ENCODE measurements at regions not wholly inside any gene's neighbourhood (a gene's known extent, or its start where the extent isn't known, plus 50 kb on each side); places are given as distances from the start of the nearest gene placed in this dataset.

DNA sequence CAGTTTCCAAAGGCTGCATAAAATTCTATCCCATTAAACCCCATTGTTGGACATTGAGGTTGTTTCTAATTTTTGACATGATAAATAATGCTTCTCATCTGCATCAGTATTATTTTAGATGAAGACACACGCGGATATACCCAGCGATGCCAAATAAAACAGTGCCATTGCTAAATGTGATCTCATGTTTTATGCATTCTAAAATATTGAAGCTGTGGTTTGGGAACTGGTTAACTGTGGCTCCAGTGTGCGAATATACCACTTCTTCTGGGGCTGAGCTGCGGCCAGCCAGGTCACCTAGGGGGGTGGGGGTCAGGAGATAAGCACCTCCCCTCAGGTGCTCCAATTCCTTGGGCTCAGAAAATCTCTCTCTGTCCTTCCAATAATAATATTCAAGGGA is 230.0 kb downstream of the ADAMTS9 start:
- intact Hi-C loops (cut with micrococcal nuclease; ENCODE audit: unreplicated experiment): no loop called here
- TF ChIP-seq, protein P1, sequence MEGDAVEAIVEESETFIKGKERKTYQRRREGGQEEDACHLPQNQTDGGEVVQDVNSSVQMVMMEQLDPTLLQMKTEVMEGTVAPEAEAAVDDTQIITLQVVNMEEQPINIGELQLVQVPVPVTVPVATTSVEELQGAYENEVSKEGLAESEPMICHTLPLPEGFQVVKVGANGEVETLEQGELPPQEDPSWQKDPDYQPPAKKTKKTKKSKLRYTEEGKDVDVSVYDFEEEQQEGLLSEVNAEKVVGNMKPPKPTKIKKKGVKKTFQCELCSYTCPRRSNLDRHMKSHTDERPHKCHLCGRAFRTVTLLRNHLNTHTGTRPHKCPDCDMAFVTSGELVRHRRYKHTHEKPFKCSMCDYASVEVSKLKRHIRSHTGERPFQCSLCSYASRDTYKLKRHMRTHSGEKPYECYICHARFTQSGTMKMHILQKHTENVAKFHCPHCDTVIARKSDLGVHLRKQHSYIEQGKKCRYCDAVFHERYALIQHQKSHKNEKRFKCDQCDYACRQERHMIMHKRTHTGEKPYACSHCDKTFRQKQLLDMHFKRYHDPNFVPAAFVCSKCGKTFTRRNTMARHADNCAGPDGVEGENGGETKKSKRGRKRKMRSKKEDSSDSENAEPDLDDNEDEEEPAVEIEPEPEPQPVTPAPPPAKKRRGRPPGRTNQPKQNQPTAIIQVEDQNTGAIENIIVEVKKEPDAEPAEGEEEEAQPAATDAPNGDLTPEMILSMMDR (conservative IDR thresholded peaks at IDR 0.05; ENCODE audit: low read depth, low read length): no peak
- TF ChIP-seq EZH2 (IDR thresholded peaks at IDR 0.05; ENCODE audit: borderline replicate concordance, low read depth, low read length, poor library complexity, severe bottlenecking): no peak
- no peaks in the 10 kb centered on the region for H3K9me3 ChIP-seq (ENCODE audit: low read depth, low read length, poor library complexity, severe bottlenecking)
- ChIA-PET POLR2A (ENCODE audit: low non-redundant PET) (no interaction called here), CTCF (no interaction called here)
- no TSS peak for BruUV-seq (replicated peaks)
- peaks cover 4% of the 10 kb centered on the region for H3K27me3 ChIP-seq (replicated peaks; ENCODE audit: insufficient read depth, low read depth, low read length, poor library complexity)
- DNase-seq (ENCODE audit: low spot score): no peak
- no peak overlapping the region for H3K4me3 ChIP-seq (ENCODE audit: low read depth, low read length, poor library complexity, severe bottlenecking)
- H3K4me1 ChIP-seq (ENCODE audit: insufficient read depth, low read length, poor library complexity, severe bottlenecking): no peaks in the 10 kb centered on the region
- no peak overlapping the region for H3K27ac ChIP-seq (ENCODE audit: low read depth, low read length, poor library complexity, severe bottlenecking)
- H3K36me3 ChIP-seq (ENCODE audit: insufficient read depth, low read length, poor library complexity, severe bottlenecking): no peaks in the 10 kb centered on the region

DNA sequence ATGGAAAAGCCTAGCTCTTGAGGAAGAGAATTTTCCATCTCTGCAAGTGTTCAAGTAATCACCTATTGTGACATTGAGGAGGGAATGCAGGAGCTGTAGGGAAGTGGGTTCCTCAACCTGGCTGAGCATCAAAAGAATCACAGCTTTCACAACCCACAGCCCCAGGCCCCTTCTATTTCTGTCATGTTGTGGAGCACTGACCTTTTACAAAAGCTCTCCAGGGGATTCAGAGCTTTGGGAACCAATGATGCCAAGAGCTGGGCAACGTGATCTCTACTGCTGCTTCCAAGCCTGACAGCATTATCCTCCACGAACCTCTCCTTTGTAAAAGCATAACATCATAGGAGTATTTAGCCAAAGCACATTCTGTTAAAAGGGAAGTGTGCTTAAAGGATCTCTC is 231.1 kb downstream of the ADAMTS9 start:
- POLR2A ChIA-PET (ENCODE audit: low non-redundant PET): no interaction called here
- BruUV-seq (replicated peaks): no TSS peak

DNA sequence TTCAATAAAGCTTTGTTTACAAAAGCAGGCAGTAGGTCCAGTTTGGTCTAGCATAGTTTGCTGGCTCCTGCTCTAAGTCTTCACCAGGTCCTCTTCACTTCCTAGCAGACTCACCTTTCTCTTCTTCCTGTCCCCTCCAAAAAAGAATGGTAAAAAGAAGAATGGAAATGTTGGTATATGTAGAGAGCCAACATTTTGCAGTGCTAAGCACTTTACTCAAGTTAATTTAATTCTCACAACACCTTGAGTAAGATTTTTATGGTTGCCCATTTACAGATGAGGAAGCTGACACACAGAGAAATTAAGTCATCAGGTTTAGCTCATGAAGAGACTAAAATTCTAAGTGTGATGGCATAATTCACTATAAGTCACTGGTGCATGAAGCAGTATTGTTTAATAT is 230.1 kb upstream of the PRICKLE2 start:
- no peaks in the 10 kb centered on the region for H3K36me3 ChIP-seq (ENCODE audit: insufficient read depth, low read length, poor library complexity, severe bottlenecking)
- no peaks in the 10 kb centered on the region for H3K9me3 ChIP-seq (ENCODE audit: low read depth, low read length, poor library complexity, severe bottlenecking)
- BruUV-seq (replicated peaks): no TSS peak
- H3K4me3 ChIP-seq (ENCODE audit: low read depth, low read length, poor library complexity, severe bottlenecking): no peak overlapping the region
- TF ChIP-seq, protein P1 (conservative IDR thresholded peaks at IDR 0.05; ENCODE audit: low read depth, low read length): no peak
- TF ChIP-seq EZH2 (IDR thresholded peaks at IDR 0.05; ENCODE audit: borderline replicate concordance, low read depth, low read length, poor library complexity, severe bottlenecking): no peak
- H3K27ac ChIP-seq (ENCODE audit: low read depth, low read length, poor library complexity, severe bottlenecking): no peak overlapping the region
- no peak for DNase-seq (ENCODE audit: low spot score)
- peaks cover 4% of the 10 kb centered on the region for H3K27me3 ChIP-seq (replicated peaks; ENCODE audit: insufficient read depth, low read depth, low read length, poor library complexity)
- intact Hi-C loops (cut with micrococcal nuclease; ENCODE audit: unreplicated experiment): no loop called here
- ChIA-PET POLR2A (ENCODE audit: low non-redundant PET) (no interaction called here), CTCF (no interaction called here)
- H3K4me1 ChIP-seq (ENCODE audit: insufficient read depth, low read length, poor library complexity, severe bottlenecking): no peaks in the 10 kb centered on the region

More for the DNA sequence above, 231.1 kb downstream of the ADAMTS9 start:
- Histone ChIP-seq H3K9me3 (ENCODE audit: low read depth, low read length, poor library complexity, severe bottlenecking) (no peaks in the 10 kb centered on the region), H3K4me3 (ENCODE audit: low read depth, low read length, poor library complexity, severe bottlenecking) (no peak overlapping the region), H3K27ac (ENCODE audit: low read depth, low read length, poor library complexity, severe bottlenecking) (no peak overlapping the region), H3K36me3 (ENCODE audit: insufficient read depth, low read length, poor library complexity, severe bottlenecking) (no peaks in the 10 kb centered on the region), H3K27me3 (replicated peaks; ENCODE audit: insufficient read depth, low read depth, low read length, poor library complexity) (peaks cover 4% of the 10 kb centered on the region), H3K4me1 (ENCODE audit: insufficient read depth, low read length, poor library complexity, severe bottlenecking) (no peaks in the 10 kb centered on the region)
- no peak for DNase-seq (ENCODE audit: low spot score)
- CTCF ChIA-PET: no interaction called here
- no peak for TF ChIP-seq EZH2 (IDR thresholded peaks at IDR 0.05; ENCODE audit: borderline replicate concordance, low read depth, low read length, poor library complexity, severe bottlenecking)
- TF ChIP-seq, protein P1 (conservative IDR thresholded peaks at IDR 0.05; ENCODE audit: low read depth, low read length): no peak
- intact Hi-C loops (cut with micrococcal nuclease; ENCODE audit: unreplicated experiment): no loop called here

Data from A673 (cell line).